Endothelial cell of umbilical vein (primary cell): ENCODE measurements at regions not wholly inside any gene's neighbourhood (a gene's known extent, or its start where the extent isn't known, plus 50 kb on each side); places are given as distances from the start of the nearest gene placed in this dataset.

Experiments used
- BruUV-seq: library from RNA; stranded (reverse); fragments of 400-500 nt; replicated peaks from 2 replicates; lab custom pipeline; 2021; lab: Mats Ljungman, UMichigan
- CTCF ChIA-PET: fragments of 300-600, 350-600 bp; sonication (Branson Sonifier 250); formaldehyde crosslinking; loops from one replicate; lab custom pipeline; 2021; ENCODE audit warnings: antibody characterized with exemption, inconsistent platforms; lab: Charles Lee
- POLR2A ChIA-PET: fragments of 300-600, 350-600 bp; sonication (Branson Sonifier 250); formaldehyde crosslinking; loops from one replicate; lab custom pipeline; 2021; ENCODE audit warnings: antibody characterized with exemption, inconsistent platforms; lab: Charles Lee
- DNase-seq: peaks from one replicate; pipeline ENCODE4 v3.0.0-alpha.2; 2011; ENCODE audit warnings: low read depth, low spot score
- FAIRE-seq: peaks from 2 replicates; lab custom pipeline; 2011; peaks lifted over from hg19 to GRCh38; lab: Jason Lieb, UNC
- H2AFZ ChIP-seq: 2 replicates; pipeline ENCODE4 v1.6.0; 2012; ENCODE audit warnings: low read depth, low read length, control low read depth, inconsistent platforms
- H3K27ac ChIP-seq: 2 replicates; pipeline ENCODE4 v1.5.1; 2011; ENCODE audit warnings: low read depth, mild to moderate bottlenecking, control low read depth, low read length, moderate library complexity; ENCODE audit not compliant: insufficient read depth
- H3K27me3 ChIP-seq, 2 experiments: 2 replicates each; pipeline versions ENCODE4 v1.6.0 to v1.6.1; 2011; ENCODE audit warnings: low read length in 2 of 2, mixed read lengths in 1 of 2; ENCODE audit not compliant: control insufficient read depth in 2 of 2, insufficient read depth in 2 of 2
- H3K36me3 ChIP-seq, 2 experiments: 2 replicates in 1 of 2; 3 replicates in 1 of 2; pipeline ENCODE4 v1.5.1; 2011; ENCODE audit warnings: low read length in 2 of 2, mild to moderate bottlenecking in 1 of 2, moderate library complexity in 1 of 2; ENCODE audit not compliant: control insufficient read depth in 2 of 2, insufficient read depth in 2 of 2; ENCODE audit errors: extremely low read depth in 1 of 2
- H3K4me1 ChIP-seq: 3 replicates; pipeline ENCODE4 v1.5.1; 2011; ENCODE audit warnings: mild to moderate bottlenecking, low read length; ENCODE audit not compliant: control insufficient read depth, insufficient read depth; ENCODE audit errors: extremely low read depth
- H3K4me2 ChIP-seq: 2 replicates; pipeline ENCODE4 v1.6.1; 2011; ENCODE audit warnings: low read length, control low read depth, mixed read lengths; ENCODE audit not compliant: insufficient read depth
- H3K4me3 ChIP-seq, 3 experiments: fragments of 200-600 bp in 1 of 3; sonication (generic), shearing (Covaris generic) in 1 of 3; replicated peaks in 1 of 3; 2 replicates each; pipeline ENCODE4 v1.5.1; 2011 to 2016; ENCODE audit warnings: control low read depth in 3 of 3, low read length in 3 of 3, mild to moderate bottlenecking in 2 of 3, inconsistent platforms in 1 of 3, low read depth in 1 of 3, moderate library complexity in 1 of 3; ENCODE audit not compliant: insufficient read depth in 1 of 3
- H3K79me2 ChIP-seq: 2 replicates; pipeline ENCODE4 v1.6.0; 2012; ENCODE audit warnings: low read length, inconsistent platforms; ENCODE audit not compliant: control insufficient read depth, insufficient read depth
- H3K9ac ChIP-seq: replicated peaks from 2 replicates; pipeline ENCODE3; 2011; ENCODE audit warnings: low read length, control low read depth; ENCODE audit not compliant: insufficient read depth; ENCODE audit errors: extremely low read depth
- H3K9me1 ChIP-seq: replicated peaks from 3 replicates; pipeline ENCODE4 v1.6.0; 2011; ENCODE audit warnings: mild to moderate bottlenecking, low read length; ENCODE audit not compliant: control insufficient read depth, insufficient read depth; ENCODE audit errors: extremely low read depth
- H3K9me3 ChIP-seq: replicated peaks from 2 replicates; pipeline ENCODE4 v1.5.1; 2012; ENCODE audit warnings: low read length, inconsistent platforms; ENCODE audit not compliant: control insufficient read depth, insufficient read depth
- H4K20me1 ChIP-seq: replicated peaks from 2 replicates; pipeline ENCODE3; 2011; ENCODE audit warnings: mild to moderate bottlenecking, low read length; ENCODE audit not compliant: control insufficient read depth, insufficient read depth; ENCODE audit errors: extremely low read depth
- EZH2 ChIP-seq: IDR thresholded peaks from 2 replicates; pipeline ENCODE4 v1.6.1; 2012; ENCODE audit warnings: borderline replicate concordance, low read depth, mild to moderate bottlenecking, moderate library complexity, low read length, inconsistent platforms; ENCODE audit not compliant: severe bottlenecking
- FOS ChIP-seq: IDR thresholded peaks from 2 replicates; pipeline ENCODE4 v1.6.1; 2011; ENCODE audit warnings: mild to moderate bottlenecking, low read length, moderate library complexity, borderline replicate concordance; ENCODE audit not compliant: insufficient read depth
- GATA2 ChIP-seq: IDR thresholded peaks from 2 replicates; pipeline ENCODE4 v1.7.0; 2011; ENCODE audit warnings: low read depth, mild to moderate bottlenecking, moderate library complexity, mixed read lengths, low read length; ENCODE audit not compliant: insufficient read length, insufficient read depth
- JUN ChIP-seq: IDR thresholded peaks from 2 replicates; pipeline ENCODE4 v1.6.1; 2011; ENCODE audit warnings: borderline replicate concordance, low read depth; ENCODE audit not compliant: insufficient read length, insufficient read depth
- MYC ChIP-seq: IDR thresholded peaks from one replicate; pipeline ENCODE4 v1.6.1; 2011; ENCODE audit warnings: mild to moderate bottlenecking, low read depth, low read length
- POLR2A ChIP-seq: IDR thresholded peaks from 2 replicates; pipeline ENCODE4 v1.6.1; 2012; ENCODE audit warnings: low read depth, mild to moderate bottlenecking, control low read depth, low read length
- POLR2AphosphoS5 ChIP-seq: IDR thresholded peaks from 2 replicates; pipeline ENCODE4 v1.6.1; 2012; ENCODE audit warnings: low read depth, mild to moderate bottlenecking, control low read depth, low read length, moderate library complexity; ENCODE audit not compliant: insufficient read depth
- dilution Hi-C: fragments of 300-500 bp; cut with MboI; formaldehyde crosslinking; loops from one replicate; pipeline ENCODE4 v1.15.0; 2019; ENCODE audit warnings: low sequenced_read_pairs; ENCODE audit not compliant: extremely low pct_ligation_motif_present
- intact Hi-C: fragments of 100-400 bp; cut with micrococcal nuclease; formaldehyde crosslinking; loops from one replicate; pipeline ENCODE4 v1.10.0; 2022
- TF ChIP-seq, protein P1 (sequence below): IDR thresholded peaks from 2 replicates; pipeline ENCODE4 v1.6.1; 2011; ENCODE audit not compliant: insufficient read depth, insufficient read length
- TF ChIP-seq, protein P2 (sequence below), 2 donors: IDR thresholded peaks; 1 replicate in 1 of 2; 2 replicates in 1 of 2; pipeline ENCODE4 v1.5.1; 2011; ENCODE audit warnings: low read length in 2 of 2, mild to moderate bottlenecking in 2 of 2, moderate library complexity in 2 of 2, control low read depth in 1 of 2, inconsistent platforms in 1 of 2, low read depth in 1 of 2; ENCODE audit not compliant: insufficient read depth in 1 of 2; ENCODE audit errors: extremely low read depth in 1 of 2

DNA sequence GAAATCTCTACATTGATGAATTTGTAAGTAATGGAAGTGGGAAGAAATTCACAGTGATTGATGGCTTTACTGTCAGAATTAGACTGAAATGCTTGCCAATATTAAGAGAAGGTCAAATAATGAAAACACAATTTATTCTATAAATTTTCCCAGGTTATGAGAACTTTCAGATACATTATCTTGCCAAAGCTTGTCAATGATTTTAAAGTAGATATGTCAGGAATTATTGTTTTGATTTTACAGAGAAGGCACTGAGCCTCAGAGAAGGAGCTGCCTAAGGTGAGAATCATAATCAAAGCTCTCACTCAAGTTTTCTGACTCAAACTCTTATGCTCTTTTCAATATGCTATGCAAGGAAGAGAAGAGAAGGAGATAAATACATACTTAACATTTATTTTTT is 564.0 kb upstream of the RGMB start:
- Histone ChIP-seq H3K36me3 (no peaks in the 10 kb centered on the region), H4K20me1 (no peaks in the 10 kb centered on the region), H3K27ac (no peak overlapping the region), H3K4me2 (no peak overlapping the region), H2AFZ (no peak overlapping the region), H3K27me3 (no peaks in the 10 kb centered on the region), H3K9ac (no peak overlapping the region), H3K79me2 (no peaks in the 10 kb centered on the region), H3K4me3 (no peak overlapping the region), H3K9me3 (no peaks in the 10 kb centered on the region), H3K4me1 (no peaks in the 10 kb centered on the region), H3K9me1 (no peaks in the 10 kb centered on the region)
- no peak for FAIRE-seq
- dilution Hi-C loops = no loop called here
- ChIA-PET CTCF (no interaction called here), POLR2A (no interaction called here)
- TF ChIP-seq, protein P1, sequence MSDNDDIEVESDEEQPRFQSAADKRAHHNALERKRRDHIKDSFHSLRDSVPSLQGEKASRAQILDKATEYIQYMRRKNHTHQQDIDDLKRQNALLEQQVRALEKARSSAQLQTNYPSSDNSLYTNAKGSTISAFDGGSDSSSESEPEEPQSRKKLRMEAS = no peak
- TF ChIP-seq EZH2 = no peak
- TF ChIP-seq POLR2AphosphoS5 = no peak
- no peak for TF ChIP-seq MYC
- no peak for DNase-seq
- intact Hi-C loops = loop anchor here (5.0 kb wide), 1 partner anchor 597 kb away; no protein-coding TSS in a partner anchor
- BruUV-seq = no TSS peak

DNA sequence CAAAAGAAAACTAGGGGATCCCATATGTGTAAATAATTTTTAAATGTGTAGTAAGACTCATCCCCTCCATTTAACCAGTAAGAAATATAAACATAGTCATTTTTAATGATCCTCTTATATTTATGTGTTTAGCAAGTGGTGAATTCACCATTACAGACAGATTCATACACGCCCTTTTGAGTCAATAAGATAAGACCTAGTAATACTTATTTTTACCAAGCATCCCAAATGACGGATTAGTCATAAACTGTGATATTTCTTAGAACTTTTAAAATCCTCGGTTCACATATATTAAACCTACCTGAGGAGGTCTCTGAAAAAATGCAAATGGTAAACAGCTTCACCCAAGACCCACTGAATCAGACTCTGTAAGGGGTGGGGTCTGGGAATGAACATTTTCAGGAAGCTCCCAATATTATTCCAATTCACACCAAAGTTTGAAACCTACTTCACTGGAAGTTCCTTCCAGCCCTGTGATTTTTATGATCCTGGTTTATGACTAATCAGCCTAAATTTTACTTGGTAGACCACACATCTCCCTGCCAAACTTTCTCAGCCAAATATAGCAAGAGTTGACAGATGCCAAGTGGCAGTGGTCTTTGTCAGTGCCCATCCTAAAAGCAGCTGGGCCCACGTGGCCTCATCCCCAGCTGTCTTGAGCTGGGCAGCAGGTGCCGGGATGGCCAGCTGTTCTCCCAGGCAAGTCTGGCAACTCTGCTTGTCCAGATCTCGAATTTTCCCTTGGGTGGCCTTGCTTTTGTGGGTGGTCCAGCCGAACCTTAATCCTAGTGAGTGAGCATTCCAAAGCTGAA is 559.0 kb upstream of the RGMB start:
- DNase-seq (no peak), FAIRE-seq (no peak)
- no peak overlapping the region for H3K4me2 ChIP-seq
- H3K4me3 ChIP-seq = no peak overlapping the region
- intact Hi-C loops = no loop called here
- no peak overlapping the region for H3K27ac ChIP-seq
- no peaks in the 10 kb centered on the region for H3K36me3 ChIP-seq
- no peak overlapping the region for H2AFZ ChIP-seq
- no peaks in the 10 kb centered on the region for H3K79me2 ChIP-seq
- no peaks in the 10 kb centered on the region for H4K20me1 ChIP-seq
- dilution Hi-C loops = no loop called here
- ChIA-PET CTCF (no interaction called here), POLR2A (no interaction called here)
- TF ChIP-seq, protein P1 = no peak
- TF ChIP-seq, protein P2, sequence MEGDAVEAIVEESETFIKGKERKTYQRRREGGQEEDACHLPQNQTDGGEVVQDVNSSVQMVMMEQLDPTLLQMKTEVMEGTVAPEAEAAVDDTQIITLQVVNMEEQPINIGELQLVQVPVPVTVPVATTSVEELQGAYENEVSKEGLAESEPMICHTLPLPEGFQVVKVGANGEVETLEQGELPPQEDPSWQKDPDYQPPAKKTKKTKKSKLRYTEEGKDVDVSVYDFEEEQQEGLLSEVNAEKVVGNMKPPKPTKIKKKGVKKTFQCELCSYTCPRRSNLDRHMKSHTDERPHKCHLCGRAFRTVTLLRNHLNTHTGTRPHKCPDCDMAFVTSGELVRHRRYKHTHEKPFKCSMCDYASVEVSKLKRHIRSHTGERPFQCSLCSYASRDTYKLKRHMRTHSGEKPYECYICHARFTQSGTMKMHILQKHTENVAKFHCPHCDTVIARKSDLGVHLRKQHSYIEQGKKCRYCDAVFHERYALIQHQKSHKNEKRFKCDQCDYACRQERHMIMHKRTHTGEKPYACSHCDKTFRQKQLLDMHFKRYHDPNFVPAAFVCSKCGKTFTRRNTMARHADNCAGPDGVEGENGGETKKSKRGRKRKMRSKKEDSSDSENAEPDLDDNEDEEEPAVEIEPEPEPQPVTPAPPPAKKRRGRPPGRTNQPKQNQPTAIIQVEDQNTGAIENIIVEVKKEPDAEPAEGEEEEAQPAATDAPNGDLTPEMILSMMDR (IDR thresholded peaks at IDR 0.05; ENCODE audit: extremely low read depth in 1 of 2, insufficient read depth in 1 of 2, low read depth in 1 of 2, low read length in 2 of 2) = no peak
- no peak for TF ChIP-seq FOS
- no peak for TF ChIP-seq JUN
- TF ChIP-seq MYC = no peak
- TF ChIP-seq GATA2 = no peak
- no peak for TF ChIP-seq POLR2A
- TF ChIP-seq EZH2 = no peak
- TF ChIP-seq POLR2AphosphoS5 = no peak
- no peaks in the 10 kb centered on the region for H3K9me1 ChIP-seq
- no peaks in the 10 kb centered on the region for H3K4me1 ChIP-seq
- BruUV-seq = no TSS peak
- no peaks in the 10 kb centered on the region for H3K27me3 ChIP-seq
- H3K9me3 ChIP-seq = no peaks in the 10 kb centered on the region
- H3K9ac ChIP-seq = no peak overlapping the region
